H9 (cell line): ENCODE measurements at regions not wholly inside any gene's neighbourhood (a gene's known extent, or its start where the extent isn't known, plus 50 kb on each side); places are given as distances from the start of the nearest gene placed in this dataset.

ENCODE experiments used
- DNase-seq: peaks from one replicate; pipeline ENCODE4 v3.0.0-alpha.2; 2017
- H2AFZ ChIP-seq: one replicate; pipeline ENCODE4 v1.6.1; 2013; ENCODE audit warnings: mild to moderate bottlenecking, low read length, control low read depth, moderate library complexity
- H2AK5ac ChIP-seq: 2 replicates; pipeline ENCODE4 v1.6.1; 2013; ENCODE audit warnings: low read length, control low read depth, mixed read lengths; ENCODE audit not compliant: insufficient read length
- H2BK120ac ChIP-seq: one replicate; pipeline ENCODE4 v1.6.1; 2013; ENCODE audit warnings: low read depth, mild to moderate bottlenecking, low read length, control low read depth, inconsistent platforms; ENCODE audit not compliant: poor library complexity, severe bottlenecking
- H2BK12ac ChIP-seq: 2 replicates; pipeline ENCODE4 v1.6.1; 2013; ENCODE audit warnings: low read length, control low read depth, mixed read lengths, low read depth; ENCODE audit not compliant: insufficient read length
- H2BK15ac ChIP-seq: 2 replicates; pipeline ENCODE4 v1.6.1; 2013; ENCODE audit warnings: low read depth, low read length, control low read depth
- H2BK20ac ChIP-seq: one replicate; pipeline ENCODE4 v1.6.1; 2013; ENCODE audit warnings: low read depth, mild to moderate bottlenecking, low read length, control low read depth, inconsistent platforms; ENCODE audit not compliant: poor library complexity, severe bottlenecking
- H2BK5ac ChIP-seq: 2 replicates; pipeline ENCODE4 v1.6.1; 2013; ENCODE audit warnings: low read length, control low read depth, mixed read lengths; ENCODE audit not compliant: insufficient read length
- H3K14ac ChIP-seq: 2 replicates; pipeline ENCODE4 v1.6.1; 2013; ENCODE audit warnings: low read length, control low read depth; ENCODE audit not compliant: insufficient read depth
- H3K18ac ChIP-seq: 2 replicates; pipeline ENCODE4 v1.6.1; 2013; ENCODE audit warnings: low read depth, mild to moderate bottlenecking, mixed read lengths, low read length, control low read depth; ENCODE audit not compliant: insufficient read length
- H3K23ac ChIP-seq: 2 replicates; pipeline ENCODE4 v1.6.1; 2013; ENCODE audit warnings: low read length, control low read depth, mixed read lengths, low read depth; ENCODE audit not compliant: insufficient read length
- H3K23me2 ChIP-seq: 2 replicates; pipeline ENCODE4 v1.6.1; 2013; ENCODE audit warnings: low read depth, mild to moderate bottlenecking, mixed read lengths, low read length, control low read depth; ENCODE audit not compliant: insufficient read length, poor library complexity, severe bottlenecking
- H3K27ac ChIP-seq: 2 replicates; pipeline ENCODE4 v1.5.1; 2013; ENCODE audit warnings: low read length, control low read depth, mixed read lengths, low read depth; ENCODE audit not compliant: insufficient read length
- H3K27me3 ChIP-seq: 2 replicates; pipeline ENCODE4 v1.6.1; 2013; ENCODE audit warnings: low read length, control low read depth, inconsistent platforms; ENCODE audit not compliant: insufficient read depth
- H3K4ac ChIP-seq: 2 replicates; pipeline ENCODE4 v1.6.1; 2013; ENCODE audit warnings: low read depth, mild to moderate bottlenecking, control low read depth, inconsistent platforms, low read length, moderate library complexity
- H3K4me1 ChIP-seq: 2 replicates; pipeline ENCODE4 v1.6.1; 2013; ENCODE audit warnings: low read length, control low read depth, inconsistent platforms; ENCODE audit not compliant: insufficient read depth
- H3K4me2 ChIP-seq: 2 replicates; pipeline ENCODE4 v1.6.1; 2013; ENCODE audit warnings: low read length, control low read depth, mixed read lengths; ENCODE audit not compliant: insufficient read length, insufficient read depth
- H3K56ac ChIP-seq: 2 replicates; pipeline ENCODE4 v1.6.1; 2013; ENCODE audit warnings: low read depth, mild to moderate bottlenecking, mixed read lengths, low read length, control low read depth; ENCODE audit not compliant: insufficient read length
- H3K79me1 ChIP-seq: 2 replicates; pipeline ENCODE4 v1.6.1; 2013; ENCODE audit warnings: low read depth, mild to moderate bottlenecking, moderate library complexity, low read length, control low read depth, inconsistent platforms; ENCODE audit not compliant: insufficient read depth, poor library complexity, severe bottlenecking
- H3K79me2 ChIP-seq: 2 replicates; pipeline ENCODE4 v1.6.1; 2013; ENCODE audit warnings: low read length, control low read depth, inconsistent platforms; ENCODE audit not compliant: insufficient read depth
- H3K9ac ChIP-seq: 2 replicates; pipeline ENCODE4 v1.6.1; 2013; ENCODE audit warnings: low read length, control low read depth, mixed read lengths; ENCODE audit not compliant: insufficient read length; ENCODE audit errors: extremely low read depth
- H3K9me3 ChIP-seq: one replicate; pipeline ENCODE4 v1.6.1; 2013; ENCODE audit warnings: low read depth, low read length, inconsistent platforms; ENCODE audit not compliant: control insufficient read depth
- H3T11ph ChIP-seq: one replicate; pipeline ENCODE4 v1.6.1; 2013; ENCODE audit warnings: mild to moderate bottlenecking, low read length, control low read depth, inconsistent platforms
- H4K20me1 ChIP-seq: one replicate; pipeline ENCODE4 v1.6.1; 2013; ENCODE audit not compliant: control insufficient read depth, insufficient read length, insufficient read depth
- H4K5ac ChIP-seq: 2 replicates; pipeline ENCODE4 v1.6.1; 2013; ENCODE audit warnings: low read depth, mild to moderate bottlenecking, mixed read lengths, low read length, control low read depth; ENCODE audit not compliant: insufficient read length
- H4K8ac ChIP-seq: replicated peaks from 2 replicates; pipeline ENCODE4 v1.6.1; 2013; ENCODE audit warnings: low read length, control low read depth, mixed read lengths, low read depth; ENCODE audit not compliant: insufficient read length
- H4K91ac ChIP-seq: 2 replicates; pipeline ENCODE4 v1.6.1; 2013; ENCODE audit warnings: low read depth, mild to moderate bottlenecking, moderate library complexity, mixed read lengths, low read length, control low read depth; ENCODE audit not compliant: insufficient read length
- H3K27ac Mint-ChIP-seq, 3 experiments: 2 replicates in 2 of 3; 3 replicates in 1 of 3; pipeline ENCODE4 v1.8.0; 2020 to 2021; ENCODE audit warnings: mixed read lengths in 3 of 3, mild to moderate bottlenecking in 1 of 3, moderate library complexity in 1 of 3
- H3K27me3 Mint-ChIP-seq: 2 replicates; pipeline ENCODE4 v1.8.0; 2021; ENCODE audit warnings: low read depth, mild to moderate bottlenecking, moderate library complexity, mixed read lengths
- H3K36me3 Mint-ChIP-seq, 3 experiments: 2 replicates in 2 of 3; 3 replicates in 1 of 3; pipeline ENCODE4 v1.8.0; 2020 to 2021; ENCODE audit warnings: low read depth in 3 of 3, mixed read lengths in 3 of 3; ENCODE audit not compliant: insufficient read depth in 1 of 3
- H3K4me1 Mint-ChIP-seq, 2 experiments: 2 replicates each; pipeline ENCODE4 v1.8.0; 2020; ENCODE audit warnings: mixed read lengths in 2 of 2
- H3K4me3 Mint-ChIP-seq, 2 experiments: 2 replicates in 1 of 2; 3 replicates in 1 of 2; pipeline ENCODE4 v1.8.0; 2020 to 2021; ENCODE audit warnings: mild to moderate bottlenecking in 2 of 2, mixed read lengths in 2 of 2, moderate library complexity in 1 of 2
- H3K9me3 Mint-ChIP-seq, 2 experiments: 2 replicates in 1 of 2; 3 replicates in 1 of 2; pipeline ENCODE4 v1.8.0; 2020; ENCODE audit warnings: mild to moderate bottlenecking in 2 of 2, mixed read lengths in 2 of 2, moderate library complexity in 1 of 2
- CTCF ChIP-seq: fragments of 200-600 bp; sonication (generic); conservative IDR thresholded peaks from 3 replicates; pipeline ENCODE4 v1.8.0; 2021; ENCODE audit warnings: antibody characterized with exemption, mild to moderate bottlenecking
- WGBS: extraction: QIAGEN DNeasy Blood & Tissue Kit; methylation state at CpG from one replicate; pipeline ENCODE4 v1.1.7; 2013; ENCODE audit warnings: missing lambda C conversion rate, low lambda C conversion rate, mixed read lengths; ENCODE audit not compliant: insufficient read length; ENCODE audit errors: extremely low coverage; 5-methylcytosine and 5-hydroxymethylcytosine counted together

GRCh38 chr14:100421756-100422470 lies 98.8 kb downstream of the SLC25A47 start:
- H4K8ac ChIP-seq: no peak overlapping the region
- H4K5ac ChIP-seq: no peak overlapping the region
- no peak for TF ChIP-seq CTCF
- no peak overlapping the region for H3K9ac ChIP-seq
- no peaks in the 10 kb centered on the region for H4K20me1 ChIP-seq
- Mint-ChIP-seq H3K27ac (no peak overlapping the region), H3K36me3 (peaks cover 0 to 2% (median 0%) of the 10 kb centered on the region in 3 experiments; a peak in 2 of 7 replicates), H3K4me1 (peaks cover 21 to 28% of the 10 kb centered on the region in 2 experiments), H3K9me3 (no peaks in the 10 kb centered on the region), H3K4me3 (no peak overlapping the region), H3K27me3 (no peaks in the 10 kb centered on the region; the same call in 1 of the 2 replicates)
- H3K14ac ChIP-seq: no peak overlapping the region
- no peaks in the 10 kb centered on the region; the same call in 1 of the 2 replicates for H3K4me1 ChIP-seq
- no peak overlapping the region for H3K27ac ChIP-seq
- H3K4me2 ChIP-seq: no peak overlapping the region
- WGBS: no CpG with 5 or more reads among the region's 2 CpGs
- H2BK20ac ChIP-seq: no peak overlapping the region
- no peak for DNase-seq
- no peak overlapping the region for H2BK5ac ChIP-seq
- H3K79me2 ChIP-seq: no peaks in the 10 kb centered on the region
- H3K18ac ChIP-seq: no peak overlapping the region
- no peaks in the 10 kb centered on the region for H3K27me3 ChIP-seq
- H3K9me3 ChIP-seq: no peaks in the 10 kb centered on the region
- no peak overlapping the region for H2AFZ ChIP-seq
- no peaks in the 10 kb centered on the region for H3K79me1 ChIP-seq
- no peak overlapping the region for H2BK12ac ChIP-seq
- no peak overlapping the region for H3K4ac ChIP-seq
- no peak overlapping the region for H2BK120ac ChIP-seq
- H2BK15ac ChIP-seq: no peak overlapping the region
- no peak overlapping the region for H4K91ac ChIP-seq
- no peaks in the 10 kb centered on the region for H3K23me2 ChIP-seq
- no peak overlapping the region for H3K23ac ChIP-seq
- no peak overlapping the region for H3T11ph ChIP-seq
- H2AK5ac ChIP-seq: no peak overlapping the region
- H3K56ac ChIP-seq: no peak overlapping the region
